ENCODE measurements at regions not wholly inside any gene's neighbourhood (a gene's known extent, or its start where the extent isn't known, plus 50 kb on each side); places are given as distances from the start of the nearest gene placed in this dataset.

DNA sequence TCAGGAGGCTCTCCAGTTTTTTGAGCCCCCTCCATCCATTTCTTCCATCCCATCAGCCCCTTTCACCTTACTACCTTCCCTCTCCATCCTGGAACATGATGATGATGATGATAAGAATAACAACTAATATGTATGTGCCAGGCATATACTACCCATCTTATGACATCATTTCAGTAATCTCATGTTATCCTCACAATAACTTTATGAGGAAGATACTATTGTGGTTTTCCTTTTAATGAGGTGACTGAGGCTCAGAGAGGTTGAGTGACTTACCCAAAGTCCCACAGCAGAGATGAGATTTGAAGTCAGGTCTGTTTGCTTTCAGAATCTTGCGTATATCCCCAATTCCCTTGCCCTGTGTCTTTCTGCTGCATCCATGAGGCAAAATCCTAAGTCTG lies 55.1 kb downstream of the RTL9 start:
- Mint-ChIP-seq H3K36me3 (ENCODE audit: insufficient read depth in 1 of 3, low read depth in 3 of 3) (no peaks in the 10 kb centered on the region), H3K9me3 (no peaks in the 10 kb centered on the region; a peak in 1 of 5 replicates), H3K27ac (no peak overlapping the region; a peak in 1 of 7 replicates), H3K4me3 (no peak overlapping the region), H3K27me3 (ENCODE audit: low read depth) (peaks cover 3% of the 10 kb centered on the region; the same call in 1 of the 2 replicates), H3K4me1 (peaks cover 17 to 36% of the 10 kb centered on the region in 2 experiments)
- no peak overlapping the region for H3K4ac ChIP-seq (ENCODE audit: low read depth, low read length)
- no peaks in the 10 kb centered on the region for H3K79me2 ChIP-seq (ENCODE audit: insufficient read depth, low read length)
- no CpG with 5 or more reads among the region's 1 CpG for WGBS (ENCODE audit: extremely low coverage, insufficient read length, low lambda C conversion rate)
- H3K9me3 ChIP-seq (ENCODE audit: control insufficient read depth, low read depth, low read length) = no peaks in the 10 kb centered on the region
- no peak overlapping the region for H3K23ac ChIP-seq (ENCODE audit: insufficient read length, low read depth, low read length)
- H3K4me1 ChIP-seq (ENCODE audit: insufficient read depth, low read length) = no peaks in the 10 kb centered on the region; the same call in 1 of the 2 replicates
- H4K8ac ChIP-seq (replicated peaks; ENCODE audit: insufficient read length, low read depth, low read length) = no peak overlapping the region
- H3K23me2 ChIP-seq (ENCODE audit: insufficient read length, low read depth, low read length, poor library complexity, severe bottlenecking) = no peaks in the 10 kb centered on the region
- H4K20me1 ChIP-seq (ENCODE audit: control insufficient read depth, insufficient read depth, insufficient read length) = no peaks in the 10 kb centered on the region
- no peak overlapping the region for H3T11ph ChIP-seq (ENCODE audit: low read length)
- H3K18ac ChIP-seq (ENCODE audit: insufficient read length, low read depth, low read length) = no peak overlapping the region
- H3K27ac ChIP-seq (ENCODE audit: insufficient read length, low read depth, low read length) = no peak overlapping the region
- H2BK5ac ChIP-seq (ENCODE audit: insufficient read length, low read length) = no peak overlapping the region
- no peak overlapping the region for H4K5ac ChIP-seq (ENCODE audit: insufficient read length, low read depth, low read length)
- no peak overlapping the region for H2BK12ac ChIP-seq (ENCODE audit: insufficient read length, low read depth, low read length)
- no peak overlapping the region for H4K91ac ChIP-seq (ENCODE audit: insufficient read length, low read depth, low read length)
- no peak overlapping the region for H2BK120ac ChIP-seq (ENCODE audit: low read depth, low read length, poor library complexity, severe bottlenecking)
- no peaks in the 10 kb centered on the region for H3K27me3 ChIP-seq (ENCODE audit: insufficient read depth, low read length)
- TF ChIP-seq, protein P1, sequence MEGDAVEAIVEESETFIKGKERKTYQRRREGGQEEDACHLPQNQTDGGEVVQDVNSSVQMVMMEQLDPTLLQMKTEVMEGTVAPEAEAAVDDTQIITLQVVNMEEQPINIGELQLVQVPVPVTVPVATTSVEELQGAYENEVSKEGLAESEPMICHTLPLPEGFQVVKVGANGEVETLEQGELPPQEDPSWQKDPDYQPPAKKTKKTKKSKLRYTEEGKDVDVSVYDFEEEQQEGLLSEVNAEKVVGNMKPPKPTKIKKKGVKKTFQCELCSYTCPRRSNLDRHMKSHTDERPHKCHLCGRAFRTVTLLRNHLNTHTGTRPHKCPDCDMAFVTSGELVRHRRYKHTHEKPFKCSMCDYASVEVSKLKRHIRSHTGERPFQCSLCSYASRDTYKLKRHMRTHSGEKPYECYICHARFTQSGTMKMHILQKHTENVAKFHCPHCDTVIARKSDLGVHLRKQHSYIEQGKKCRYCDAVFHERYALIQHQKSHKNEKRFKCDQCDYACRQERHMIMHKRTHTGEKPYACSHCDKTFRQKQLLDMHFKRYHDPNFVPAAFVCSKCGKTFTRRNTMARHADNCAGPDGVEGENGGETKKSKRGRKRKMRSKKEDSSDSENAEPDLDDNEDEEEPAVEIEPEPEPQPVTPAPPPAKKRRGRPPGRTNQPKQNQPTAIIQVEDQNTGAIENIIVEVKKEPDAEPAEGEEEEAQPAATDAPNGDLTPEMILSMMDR (conservative IDR thresholded peaks at IDR 0.05) = no peak
- no peak for DNase-seq
- H3K14ac ChIP-seq (ENCODE audit: insufficient read depth, low read length) = no peak overlapping the region
- H2AFZ ChIP-seq (ENCODE audit: low read length) = no peak overlapping the region
- H2BK20ac ChIP-seq (ENCODE audit: low read depth, low read length, poor library complexity, severe bottlenecking) = no peak overlapping the region
- H3K9ac ChIP-seq (ENCODE audit: extremely low read depth, insufficient read length, low read length) = no peak overlapping the region
- no peak overlapping the region for H2AK5ac ChIP-seq (ENCODE audit: insufficient read length, low read length)
- H3K4me2 ChIP-seq (ENCODE audit: insufficient read depth, insufficient read length, low read length) = no peak overlapping the region
- H3K56ac ChIP-seq (ENCODE audit: insufficient read length, low read depth, low read length) = no peak overlapping the region
- H3K79me1 ChIP-seq (ENCODE audit: insufficient read depth, low read depth, low read length, poor library complexity, severe bottlenecking) = no peaks in the 10 kb centered on the region
- no peak overlapping the region for H2BK15ac ChIP-seq (ENCODE audit: low read depth, low read length)

Measured in H9 (cell line).